DMS79 treated with DMSO at 0.1 percent for 48 hours (cell line): ENCODE measurements at regions not wholly inside any gene's neighbourhood (a gene's known extent, or its start where the extent isn't known, plus 50 kb on each side); places are given as distances from the start of the nearest gene placed in this dataset.
"Not testable (repeated sequence)": the region's sequence is repeated elsewhere in the genome, so short reads cannot be mapped to it uniquely, and the experiment has no call there.

ENCODE experiments used
- DNase-seq: peaks from one replicate; lab custom pipeline; 2025; lab: John Stamatoyannopoulos, UW

DNA sequence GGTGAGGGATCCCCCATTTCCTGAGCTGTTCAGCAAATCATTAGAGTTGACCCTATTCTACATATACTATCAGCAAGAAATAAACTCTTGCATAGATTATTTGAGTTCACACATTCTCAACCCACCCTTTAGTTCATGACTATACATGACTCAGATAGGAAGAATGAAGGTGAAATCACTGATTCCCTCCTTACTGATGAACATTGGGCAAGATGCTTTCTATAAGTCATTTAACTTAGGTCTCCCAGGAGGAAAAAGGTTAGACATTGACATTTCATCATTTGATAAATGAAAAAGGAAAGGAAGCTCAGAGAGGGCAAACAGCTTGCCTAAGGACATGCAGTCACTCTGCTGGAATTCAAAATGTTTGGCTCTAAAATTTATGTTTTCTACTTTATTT, 408.0 kb downstream of the TMEM182 start:
- no peak for DNase-seq

DNA sequence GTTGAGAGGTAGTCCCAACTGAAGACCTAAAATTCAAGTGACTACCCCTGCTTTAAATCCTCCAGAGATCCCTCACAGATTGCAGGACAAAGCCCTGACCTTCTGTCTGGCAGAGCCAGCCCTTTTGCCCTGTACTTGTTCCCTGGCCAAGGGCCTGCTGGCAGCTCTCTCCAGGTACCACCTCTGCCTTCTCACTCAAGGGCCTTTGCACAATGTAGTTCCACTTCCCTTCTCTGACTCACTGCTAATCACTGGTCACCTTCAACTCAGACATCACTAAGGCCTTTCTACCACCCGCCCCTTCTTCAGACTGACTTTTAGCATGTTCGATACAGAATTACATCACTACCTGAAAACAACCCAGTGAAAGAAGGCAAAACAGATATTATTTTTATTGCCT, 411.0 kb downstream of the TMEM182 start:
- DNase-seq = no peak

DNA sequence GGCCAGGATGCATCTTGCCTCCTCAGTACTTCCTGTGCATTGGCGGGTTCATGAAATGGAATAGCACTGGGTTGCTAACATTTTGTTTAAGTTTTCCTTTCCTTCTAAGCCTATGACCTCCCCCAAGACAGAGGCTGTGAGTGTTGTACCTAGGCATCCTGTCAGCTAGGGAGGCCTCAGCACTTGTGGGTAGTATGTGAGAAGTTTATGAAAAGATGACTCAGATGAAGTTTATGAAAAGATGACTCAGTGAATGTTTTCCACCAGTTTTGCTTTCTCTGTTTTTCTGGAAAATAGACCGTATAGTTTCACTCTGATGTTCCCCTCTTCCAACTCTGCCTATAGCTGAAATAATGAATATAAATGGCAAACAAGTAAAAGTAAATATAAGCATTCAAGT, 412.9 kb downstream of the TMEM182 start:
- no peak for DNase-seq

DNA sequence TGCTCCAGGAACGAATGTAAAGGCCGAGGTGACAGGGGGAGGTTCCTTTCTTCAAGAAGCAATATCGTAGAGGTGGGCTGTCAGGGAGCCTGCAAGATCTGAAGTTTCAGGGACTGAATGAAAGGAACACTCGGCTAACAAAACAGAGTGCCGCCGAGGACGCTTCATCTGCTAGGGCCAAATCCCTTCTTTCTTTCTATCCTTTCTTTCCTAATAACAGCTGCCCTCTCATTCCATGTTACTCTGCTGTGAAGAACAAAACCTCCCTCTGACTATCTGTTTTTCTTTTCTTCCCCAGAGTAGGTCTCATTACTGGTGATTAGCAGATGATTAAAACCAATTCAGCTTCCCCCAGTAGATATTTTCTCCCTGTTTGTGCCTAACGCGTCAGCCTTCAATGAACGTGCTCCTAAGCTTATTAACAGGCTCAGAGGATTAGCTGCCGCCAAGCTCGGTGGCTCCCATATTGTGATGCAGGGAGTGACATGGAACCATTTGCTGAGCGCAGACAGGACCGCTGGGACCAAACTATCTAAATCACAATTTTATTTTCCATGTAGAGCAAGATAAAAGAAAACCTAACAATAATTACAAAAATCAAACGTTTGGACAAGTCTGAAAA, 414.6 kb downstream of the TMEM182 start:
- DNase-seq = no peak

DNA sequence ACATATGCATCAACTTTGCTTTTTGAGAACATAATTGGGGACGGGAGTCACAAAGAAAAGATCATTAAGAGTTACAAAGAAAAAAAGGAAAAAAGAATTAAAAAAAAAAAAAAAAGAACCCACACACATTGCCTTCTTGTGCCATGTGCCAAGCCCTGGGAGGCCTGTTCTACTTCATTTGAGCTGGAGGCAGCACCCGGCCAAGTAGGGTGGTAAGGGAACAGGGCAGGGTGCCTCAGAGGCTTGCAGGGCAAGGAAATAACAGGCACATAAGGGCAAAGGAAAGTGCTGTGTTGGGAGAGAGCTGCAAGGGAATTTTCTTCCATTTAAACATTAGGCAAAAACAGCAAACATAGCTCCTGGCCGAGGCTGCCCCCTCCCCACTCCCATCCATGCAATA, 418.0 kb downstream of the TMEM182 start:
- no peak for DNase-seq

DNA sequence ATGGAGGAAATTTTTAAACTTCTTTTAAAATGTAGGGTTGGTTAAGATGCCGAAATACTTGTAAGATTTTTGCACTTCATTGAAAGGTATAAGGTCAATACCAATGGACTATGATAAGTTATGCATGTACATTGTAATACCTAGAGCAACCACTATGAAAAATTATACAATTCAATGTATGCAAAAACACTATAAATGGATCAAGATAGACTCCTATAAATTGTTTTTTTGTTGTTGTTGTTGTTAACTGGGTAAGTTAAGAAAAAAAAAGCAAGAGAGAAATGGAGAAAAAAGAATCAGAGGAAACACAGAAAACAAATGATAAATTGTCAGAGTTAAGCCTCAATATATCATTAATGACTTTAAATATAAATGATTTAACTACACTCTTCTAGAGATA, 421.2 kb downstream of the TMEM182 start:
- no peak for DNase-seq

DNA sequence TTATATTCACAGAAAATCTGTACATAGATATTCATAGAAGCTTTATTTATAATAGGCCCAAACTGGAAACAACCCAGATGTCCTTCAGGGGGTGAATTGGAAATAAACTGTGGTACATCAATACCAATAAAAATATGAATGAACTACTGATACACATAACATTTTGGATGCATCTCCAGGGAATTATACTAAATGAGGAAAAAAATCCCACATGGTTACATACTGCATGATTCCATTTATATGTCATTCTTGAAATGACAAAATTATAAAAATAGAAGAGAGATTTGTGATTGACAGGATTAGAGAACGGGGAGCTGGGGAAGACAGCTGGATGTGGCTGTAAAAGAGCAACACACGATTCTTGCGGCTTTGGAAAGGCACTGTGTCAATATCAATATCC, 435.0 kb downstream of the TMEM182 start:
- no peak for DNase-seq

DNA sequence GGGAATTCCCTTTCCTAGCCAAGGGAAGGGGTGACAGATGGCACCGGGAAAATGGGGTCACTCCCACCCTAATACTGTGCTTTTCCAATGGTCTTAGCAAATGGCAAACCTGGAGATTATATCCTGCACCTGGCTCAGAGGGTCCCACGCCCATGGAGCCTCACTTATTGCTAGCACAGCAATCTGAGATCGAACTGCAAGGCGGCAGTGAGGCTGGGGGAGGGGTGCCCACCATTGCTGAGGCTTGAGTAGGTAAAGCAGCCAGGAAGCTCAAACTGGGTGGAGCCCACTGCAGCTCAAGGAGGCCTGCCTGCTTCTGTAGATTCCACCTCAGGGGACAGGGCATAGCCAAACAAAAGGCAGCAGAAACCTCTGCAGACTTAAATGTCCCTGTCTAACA, 438.9 kb downstream of the TMEM182 start:
- DNase-seq = not testable (repeated sequence)

DNA sequence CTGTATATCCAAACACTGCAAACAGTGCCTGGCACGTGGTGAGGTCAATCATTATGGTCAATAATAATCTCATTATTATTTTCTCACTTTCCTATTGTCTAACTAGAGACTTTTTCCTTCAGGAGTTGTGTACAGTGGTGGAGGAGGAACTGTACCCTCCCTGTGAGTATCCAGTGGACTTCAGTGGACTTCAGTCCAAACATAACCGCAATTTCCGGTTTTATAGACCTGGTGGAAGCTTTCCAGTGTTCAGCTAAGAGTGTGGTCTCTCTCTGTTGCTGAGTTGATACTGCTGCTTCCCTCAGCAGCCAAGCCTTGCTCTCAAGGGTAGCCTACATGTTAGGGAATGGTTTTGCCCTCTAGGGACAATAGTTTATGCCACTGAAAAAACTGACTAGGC, 447.1 kb downstream of the TMEM182 start:
- DNase-seq = no peak

DNA sequence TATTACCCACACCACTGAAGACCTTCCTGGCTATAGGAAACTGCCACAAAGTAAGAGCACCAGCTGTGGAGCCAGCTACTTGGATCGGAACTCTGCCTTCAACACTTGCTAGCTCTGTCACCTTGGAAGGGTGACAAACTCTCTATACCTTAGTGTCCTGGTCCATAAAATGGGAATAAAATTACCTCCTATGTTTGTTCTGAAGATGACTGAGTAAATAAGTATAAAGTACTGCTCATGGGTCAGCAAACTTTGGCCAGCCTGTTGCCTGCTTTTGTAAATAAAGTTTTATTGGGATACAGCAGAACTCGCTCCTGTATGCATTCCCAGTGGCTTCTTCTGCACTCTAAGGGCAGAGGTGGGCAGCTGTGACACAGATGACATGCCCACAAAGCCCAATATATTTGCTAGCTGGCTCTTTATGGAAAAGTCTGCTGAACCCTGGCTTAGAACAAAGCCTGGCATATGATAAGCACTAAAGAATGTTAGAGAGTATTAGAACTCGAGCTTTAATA, 451.3 kb downstream of the TMEM182 start:
- DNase-seq = no peak

DNA sequence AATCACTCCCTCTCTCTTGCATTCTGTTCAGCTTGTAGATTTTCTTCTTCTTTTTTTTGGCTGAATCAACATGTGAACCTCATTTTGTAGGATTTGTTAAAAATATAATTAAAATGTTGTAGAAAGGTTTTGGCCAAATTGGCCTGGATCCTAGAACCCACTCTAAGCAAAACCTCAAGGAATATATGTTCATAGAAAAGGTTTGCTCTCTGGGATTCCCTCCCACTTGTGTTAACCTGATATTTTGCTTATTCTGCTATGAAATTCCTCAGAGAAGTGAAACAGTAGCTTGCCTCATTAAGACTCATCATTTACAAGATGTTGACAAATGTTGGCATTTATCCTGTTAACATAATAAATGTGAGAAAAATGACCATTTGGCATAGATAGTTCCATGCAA, 456.7 kb downstream of the TMEM182 start:
- no peak for DNase-seq

DNA sequence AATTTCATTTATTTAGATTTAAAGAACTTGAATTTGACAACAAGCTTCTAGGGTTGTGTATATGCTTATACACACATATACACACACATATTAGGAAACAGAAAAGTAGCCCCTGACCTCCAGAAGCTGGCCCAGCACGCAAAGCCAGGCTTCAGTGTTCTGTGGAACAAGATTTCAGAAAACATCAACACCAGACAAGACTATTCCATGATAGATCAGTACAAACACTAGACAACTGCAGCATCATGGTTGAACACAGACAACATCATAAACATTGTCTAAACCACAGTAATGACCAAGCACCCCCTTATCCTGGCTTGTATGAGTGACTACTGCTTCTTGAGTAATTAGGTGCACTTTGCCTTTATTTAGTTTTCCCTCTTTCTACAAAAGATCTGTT, 457.6 kb downstream of the TMEM182 start:
- DNase-seq = no peak

DNA sequence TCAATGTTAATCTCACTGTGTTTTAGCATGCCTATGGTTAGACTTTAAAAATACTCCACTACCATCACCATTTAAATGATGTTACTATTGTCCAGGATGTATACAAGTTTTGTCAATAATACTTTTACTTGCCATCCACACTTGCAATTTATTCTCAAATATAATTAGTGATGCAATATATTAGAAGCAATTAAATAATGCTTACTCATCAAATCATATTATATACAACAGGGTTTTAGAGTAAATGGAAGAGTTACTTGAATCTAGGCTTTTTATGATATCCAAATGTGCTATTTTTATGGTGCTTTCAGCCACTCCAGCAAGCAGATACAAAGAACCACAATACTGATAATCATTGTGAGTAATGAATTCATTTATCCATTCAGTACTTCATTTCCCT, 461.1 kb downstream of the TMEM182 start:
- DNase-seq = no peak

DNA sequence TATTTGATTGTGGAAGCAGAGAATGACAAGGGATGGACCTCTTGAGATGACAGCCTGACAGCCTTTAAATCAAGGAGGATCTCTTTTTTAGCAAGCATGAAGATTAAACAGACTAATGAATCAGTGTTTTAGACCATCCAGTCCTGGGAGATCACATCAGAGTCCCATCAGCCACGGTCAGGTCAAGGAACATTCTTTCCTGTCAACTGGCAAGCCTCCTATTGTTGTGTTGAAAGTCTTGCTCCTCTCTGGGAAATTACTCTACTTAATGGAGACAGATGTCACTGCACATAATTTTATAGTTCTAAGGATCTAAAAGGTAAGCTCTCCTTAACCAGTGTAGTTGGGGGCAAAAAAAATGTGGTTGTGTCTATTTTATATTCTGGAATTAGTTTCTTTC, 469.0 kb downstream of the TMEM182 start:
- no peak for DNase-seq

DNA sequence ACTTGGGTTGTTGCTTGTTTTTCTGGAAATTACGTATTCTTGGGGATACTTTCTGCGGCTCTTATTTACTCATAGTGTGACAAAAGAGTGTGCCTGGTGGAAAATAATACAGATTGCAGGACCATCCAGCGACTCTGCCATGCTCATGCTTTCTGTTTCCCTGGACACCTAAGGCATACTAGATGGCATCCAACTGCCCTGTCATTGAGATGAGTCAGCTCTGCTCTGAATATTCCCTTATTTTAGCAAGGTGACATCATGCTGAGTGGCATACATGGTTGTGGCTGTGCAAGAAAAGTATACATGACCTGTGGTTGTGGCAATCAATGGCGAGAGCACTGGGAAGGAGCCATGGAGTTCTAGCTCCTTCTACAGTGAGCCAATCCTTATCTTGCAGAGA, 471.0 kb downstream of the TMEM182 start:
- no peak for DNase-seq

DNA sequence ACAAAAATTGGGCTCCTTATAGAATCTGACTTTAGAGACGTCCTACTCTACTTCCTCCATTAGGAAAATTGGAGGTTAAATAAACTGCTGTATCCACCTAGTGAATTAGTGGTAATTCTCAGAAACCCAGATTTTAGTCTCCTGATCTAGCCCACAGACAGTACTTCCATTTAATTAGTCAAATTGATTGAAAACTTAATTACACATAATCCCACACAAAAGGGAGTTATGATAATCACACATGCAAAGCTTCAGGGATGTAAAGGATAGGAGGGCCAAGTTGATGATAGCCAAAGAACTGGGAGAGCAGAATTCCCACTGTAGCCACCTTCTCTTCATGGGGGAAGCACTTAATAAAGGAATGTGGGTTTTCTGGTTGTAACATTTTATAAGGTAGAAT, 471.9 kb downstream of the TMEM182 start:
- no peak for DNase-seq

DNA sequence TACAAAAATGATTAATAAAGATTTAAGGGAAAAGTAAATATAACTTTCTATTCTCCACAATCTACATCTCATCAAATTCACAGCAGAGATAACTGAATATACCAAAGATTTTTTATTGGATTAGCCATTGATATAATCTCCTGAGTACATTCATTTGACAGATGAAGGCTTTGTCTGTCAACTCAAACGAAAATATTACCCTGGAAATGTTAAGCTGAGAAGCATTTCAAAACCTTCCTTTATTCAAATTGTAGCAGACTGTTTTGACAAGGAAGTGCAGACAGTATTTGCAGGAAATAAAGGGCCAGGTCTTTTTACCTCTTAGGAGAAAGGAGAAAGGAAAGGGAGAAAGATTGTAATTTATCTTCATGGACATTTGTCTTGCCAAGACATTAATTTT, 473.5 kb downstream of the TMEM182 start:
- DNase-seq = no peak

DNA sequence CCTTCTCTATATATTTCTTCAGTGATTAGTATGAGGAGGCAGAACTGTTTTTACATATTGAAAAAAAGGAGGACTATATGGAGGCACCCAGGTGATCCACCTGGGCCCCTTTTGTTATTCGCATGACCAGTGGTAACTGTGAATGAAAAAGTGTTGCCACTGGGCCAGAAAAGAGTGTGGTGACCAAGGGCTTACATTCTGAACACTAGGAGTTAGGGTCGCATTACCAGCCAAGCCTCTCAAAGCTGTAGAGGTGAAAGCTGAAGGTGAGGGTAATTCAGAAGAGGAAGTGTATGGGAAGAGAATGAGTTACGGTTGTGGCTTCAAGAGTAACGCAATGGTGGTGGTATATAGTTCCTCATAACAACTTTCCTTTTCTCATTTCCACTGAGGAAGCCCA, 487.6 kb downstream of the TMEM182 start:
- no peak for DNase-seq

DNA sequence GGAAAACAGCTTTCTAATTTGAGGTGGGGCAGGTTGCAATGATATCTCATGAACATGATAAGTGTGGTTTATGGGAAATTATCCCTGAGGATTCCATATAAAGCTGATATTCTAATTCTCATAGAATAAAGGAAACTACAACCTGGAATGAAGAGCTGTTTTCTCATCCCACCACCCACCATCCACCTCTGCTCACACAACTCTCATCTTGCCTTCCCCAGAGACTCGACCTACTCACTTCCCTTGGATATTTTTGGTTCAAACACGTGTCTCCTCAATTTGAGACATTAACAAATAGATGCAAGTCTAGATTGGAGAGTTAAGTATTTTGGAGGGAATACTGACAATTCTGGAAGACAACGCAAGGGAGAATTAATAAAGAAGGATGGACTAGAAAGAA, 490.9 kb downstream of the TMEM182 start:
- no peak for DNase-seq

DNA sequence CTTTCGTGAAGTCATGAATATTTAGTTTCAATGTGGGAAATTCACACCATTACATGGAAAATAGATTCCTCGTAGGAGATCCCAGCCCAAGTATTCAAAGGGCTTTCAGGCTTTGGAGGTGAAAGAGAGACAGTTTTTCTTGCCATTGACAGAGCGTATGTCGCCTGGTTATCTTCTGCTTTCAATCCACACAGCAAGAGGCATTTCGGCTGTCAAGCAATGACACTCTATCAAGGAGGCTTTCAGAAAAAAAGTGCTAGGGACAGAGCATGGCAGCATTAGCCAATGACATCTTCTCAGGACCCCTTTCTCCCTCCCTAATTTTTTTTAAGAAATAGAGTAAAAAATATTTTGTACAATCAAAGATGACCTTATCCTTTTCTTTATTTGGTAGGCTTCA, 492.8 kb downstream of the TMEM182 start:
- no peak for DNase-seq

DNA sequence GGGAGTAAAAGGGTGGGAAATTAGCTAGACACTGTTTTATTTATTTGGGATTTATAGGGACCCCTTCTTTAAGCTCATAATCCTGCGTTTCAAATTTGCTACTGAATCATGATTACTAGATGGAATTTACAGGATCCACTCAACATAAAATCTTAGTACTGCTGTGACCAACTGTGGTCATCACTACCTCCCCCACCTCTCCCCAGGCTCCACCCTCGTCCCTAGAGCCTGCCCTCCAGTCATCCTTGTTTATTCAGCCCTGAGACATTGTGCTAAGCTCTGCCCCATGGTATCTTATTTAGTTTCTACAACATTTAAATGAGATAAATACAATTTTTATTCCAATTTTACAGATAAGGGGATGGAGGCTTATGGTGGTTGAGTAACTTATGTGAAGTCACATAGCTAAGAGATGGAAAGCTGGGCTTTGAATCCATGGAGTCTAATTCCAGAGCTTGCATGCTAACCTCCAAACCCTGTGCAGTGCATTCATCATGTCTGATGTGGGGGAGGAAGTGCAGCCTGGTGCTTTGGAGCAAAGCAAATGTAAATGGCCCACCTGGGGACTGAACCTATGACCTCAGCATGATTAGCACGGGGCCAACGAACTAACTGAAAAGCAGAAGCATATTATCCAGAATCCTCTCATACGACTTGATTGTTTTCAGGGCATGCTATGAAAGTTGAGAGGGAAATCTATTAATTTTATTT, 502.4 kb downstream of the TMEM182 start:
- no peak for DNase-seq

DNA sequence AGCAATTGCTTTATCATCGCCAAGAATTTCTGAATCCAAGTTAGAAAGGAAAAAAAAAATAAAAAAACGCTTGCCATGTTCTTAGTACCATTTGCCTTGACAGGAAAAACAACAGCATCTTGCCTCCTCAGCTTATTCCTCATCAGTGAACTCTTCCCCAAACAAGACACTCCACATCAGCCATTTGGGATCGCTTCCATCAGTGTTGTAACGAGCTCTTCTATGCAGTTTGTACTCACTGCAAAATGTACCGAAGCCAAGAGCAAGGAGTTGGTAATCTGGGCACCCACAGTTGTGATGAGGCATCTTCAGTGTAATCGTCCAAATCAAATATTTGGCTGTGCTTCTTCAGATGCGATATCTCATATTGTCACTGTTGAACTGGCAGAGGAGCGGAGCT, 503.7 kb downstream of the TMEM182 start:
- no peak for DNase-seq

DNA sequence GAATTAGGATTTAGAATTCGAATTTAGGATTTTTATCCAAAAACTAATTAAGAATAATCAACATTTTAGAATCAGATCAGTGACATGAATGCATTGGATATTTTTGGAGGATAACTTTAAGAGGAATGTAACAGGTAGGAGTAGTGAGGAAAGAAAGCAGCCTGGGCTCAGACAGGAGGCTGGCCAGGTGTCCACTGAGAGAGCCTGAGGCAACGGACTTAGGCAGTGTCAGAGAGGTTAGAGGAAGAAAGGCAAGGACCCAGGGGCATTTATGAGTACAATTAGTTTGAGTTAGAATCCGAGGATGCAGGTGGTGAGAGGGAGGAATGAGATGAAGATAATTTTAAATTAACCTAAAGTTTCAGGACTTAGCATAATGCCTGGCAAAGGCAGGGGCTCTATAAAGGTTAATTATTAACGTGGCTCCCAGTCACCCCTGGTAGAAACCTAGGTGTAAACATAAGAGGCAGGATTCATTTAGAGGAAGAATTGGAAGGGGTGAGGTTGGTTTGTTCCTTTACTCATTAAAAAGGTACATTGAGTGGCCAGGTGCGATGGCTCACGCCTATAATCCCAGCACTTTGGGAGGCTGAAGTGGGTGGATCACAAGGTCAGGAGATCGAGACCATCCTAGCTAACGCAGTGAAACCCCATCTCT, 507.1 kb downstream of the TMEM182 start:
- DNase-seq = no peak
